ENCODE measurements at regions not wholly inside any gene's neighbourhood (a gene's known extent, or its start where the extent isn't known, plus 50 kb on each side); places are given as distances from the start of the nearest gene placed in this dataset.

DNA sequence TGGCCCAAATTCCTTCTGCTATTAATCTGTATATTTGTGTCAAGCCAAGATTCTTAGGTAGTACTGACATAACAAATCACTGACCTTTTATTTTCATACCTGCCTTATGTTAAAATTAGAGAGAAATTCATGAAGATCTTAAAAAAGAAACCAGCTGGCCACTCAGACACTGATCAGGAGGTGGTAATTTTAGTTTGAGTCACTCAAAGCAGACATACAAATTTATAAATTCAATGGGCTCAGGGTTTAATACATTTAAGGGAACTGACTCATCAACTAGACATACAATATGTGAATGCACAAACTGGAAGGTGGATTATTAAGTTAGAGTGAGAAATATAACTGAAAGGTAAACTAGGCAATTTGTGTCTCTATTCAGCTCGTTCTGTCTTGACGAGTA is 711.9 kb upstream of the EYS start:
- no peak for DNase-seq (ENCODE audit: low spot score)

- no peak for DNase-seq (ENCODE audit: low spot score)
These were observed 696.9 kb upstream of the EYS start for GRCh38 chr6:66403966-66404365.

DNA sequence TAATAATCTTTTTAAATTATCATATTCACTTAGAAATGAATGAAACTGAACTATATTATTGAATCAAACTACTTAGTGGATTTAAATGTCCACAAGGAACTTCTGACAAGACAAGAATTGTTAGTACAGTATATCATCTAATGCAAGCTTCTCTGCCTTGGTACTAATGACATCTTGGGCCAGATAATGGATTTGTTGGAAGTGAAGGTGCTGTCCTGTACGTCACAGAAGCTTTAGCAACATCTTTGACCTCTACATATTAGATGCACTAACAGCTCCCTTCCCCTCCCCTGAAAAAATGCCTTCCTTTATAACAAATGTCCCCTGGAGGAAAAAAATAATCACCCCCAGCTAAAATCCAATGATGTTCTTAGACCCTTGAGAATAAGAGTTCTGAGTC is 695.8 kb upstream of the EYS start:
- no peak for DNase-seq (ENCODE audit: low spot score)

DNA sequence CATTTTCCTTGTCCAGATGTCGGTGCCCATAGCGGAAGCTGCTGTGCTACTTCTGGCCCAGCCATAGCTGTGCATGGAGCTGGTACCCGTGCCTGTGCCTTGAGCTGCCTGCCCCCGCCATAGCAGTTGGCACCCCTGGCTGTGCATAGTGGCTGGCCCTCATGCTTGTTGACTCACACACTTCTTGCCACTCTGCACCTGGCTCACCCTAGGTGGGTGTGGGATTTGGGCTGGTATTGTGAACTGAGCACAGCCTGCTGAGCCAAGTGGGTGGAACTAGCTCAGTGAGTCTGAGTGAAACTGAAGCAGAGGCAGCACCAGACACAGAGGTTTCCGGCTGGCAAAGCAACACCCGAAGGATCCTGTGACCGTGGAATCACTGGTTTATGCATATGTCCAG is 689.5 kb upstream of the EYS start:
- no peak for DNase-seq (ENCODE audit: low spot score)

DNA sequence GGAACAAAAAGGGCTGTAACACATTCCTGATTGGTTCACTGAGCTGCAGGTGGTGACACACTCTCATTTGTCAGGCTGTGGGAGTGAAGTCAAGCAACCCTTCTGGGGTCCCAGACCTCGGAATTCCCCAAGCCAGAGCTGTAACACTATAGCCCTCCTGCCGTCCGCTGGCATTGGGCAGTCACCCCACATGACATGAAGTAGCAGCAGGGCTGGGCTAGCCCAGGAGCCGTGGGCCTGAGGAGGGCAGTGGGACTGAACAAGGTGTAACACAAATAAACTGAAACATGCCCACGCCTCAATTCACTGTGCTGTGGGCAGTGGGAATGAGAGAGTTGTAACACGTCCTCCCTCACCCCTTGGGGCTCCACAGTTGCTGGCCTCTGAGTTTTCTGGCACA is 689.1 kb upstream of the EYS start:
- DNase-seq (ENCODE audit: low spot score): no peak

GRCh38 chr6:66390393-66390792 is 683.4 kb upstream of the EYS start:
- no peak for DNase-seq (ENCODE audit: low spot score)

DNA sequence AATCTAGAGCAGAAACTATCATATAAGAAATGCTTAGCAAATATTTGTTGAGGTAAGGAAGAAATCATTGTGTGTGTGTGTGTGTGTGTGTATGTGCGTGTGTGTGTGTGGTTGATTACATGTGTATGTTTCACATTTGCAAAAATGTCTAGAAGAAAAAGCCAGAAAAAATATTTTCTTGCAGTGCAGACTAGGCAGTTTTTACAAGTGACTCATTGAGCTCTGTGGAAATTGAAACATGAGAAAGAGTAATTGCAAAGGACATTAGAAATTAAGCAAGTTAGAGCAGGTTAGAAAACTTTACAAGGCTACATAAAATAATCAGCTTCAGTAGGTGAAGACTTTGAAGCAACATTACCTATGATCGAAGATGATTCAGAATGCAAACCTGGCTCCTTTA is 669.0 kb upstream of the EYS start:
- DNase-seq (ENCODE audit: low spot score): no peak

DNA sequence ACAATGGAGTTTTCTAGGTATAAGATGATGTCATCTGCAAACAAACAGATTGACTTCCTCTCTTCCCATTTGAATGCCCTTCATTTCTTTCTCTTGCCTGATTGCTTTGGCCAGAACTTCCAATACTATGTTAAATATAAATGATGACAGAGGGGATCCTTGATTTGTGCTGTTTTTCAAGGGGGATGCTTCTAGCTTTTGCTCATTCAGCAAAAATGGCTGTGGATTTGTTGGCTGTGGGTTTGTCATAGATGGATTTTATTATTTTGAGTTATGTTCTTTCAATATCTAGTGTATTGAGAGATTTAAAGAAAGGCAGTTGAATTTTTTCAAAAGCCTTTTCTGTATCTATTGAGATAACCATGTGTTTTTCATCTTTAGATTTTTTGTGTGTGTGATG is 662.4 kb upstream of the EYS start:
- no peak for DNase-seq (ENCODE audit: low spot score)

DNA sequence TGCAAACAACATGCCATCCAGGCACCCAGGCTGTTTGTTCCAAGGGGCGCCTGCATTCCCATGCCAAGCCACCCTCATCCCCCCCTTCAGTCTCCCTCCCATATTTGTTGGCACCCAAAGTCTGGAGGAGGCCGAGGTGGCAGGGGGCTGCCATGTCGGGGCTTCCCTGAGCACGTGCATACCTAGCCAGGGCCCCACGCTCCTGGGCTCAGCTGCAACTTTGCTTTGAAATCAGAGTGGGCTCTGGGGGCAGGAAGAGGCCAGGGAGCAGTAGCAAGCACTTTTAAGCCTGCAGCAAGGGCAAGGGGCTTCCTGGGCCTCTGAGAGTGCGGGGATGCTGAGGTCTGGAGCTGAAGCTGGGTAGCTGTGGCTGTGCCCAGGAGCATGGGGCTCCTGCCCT is 655.9 kb upstream of the EYS start:
- no peak for DNase-seq (ENCODE audit: low spot score)

DNA sequence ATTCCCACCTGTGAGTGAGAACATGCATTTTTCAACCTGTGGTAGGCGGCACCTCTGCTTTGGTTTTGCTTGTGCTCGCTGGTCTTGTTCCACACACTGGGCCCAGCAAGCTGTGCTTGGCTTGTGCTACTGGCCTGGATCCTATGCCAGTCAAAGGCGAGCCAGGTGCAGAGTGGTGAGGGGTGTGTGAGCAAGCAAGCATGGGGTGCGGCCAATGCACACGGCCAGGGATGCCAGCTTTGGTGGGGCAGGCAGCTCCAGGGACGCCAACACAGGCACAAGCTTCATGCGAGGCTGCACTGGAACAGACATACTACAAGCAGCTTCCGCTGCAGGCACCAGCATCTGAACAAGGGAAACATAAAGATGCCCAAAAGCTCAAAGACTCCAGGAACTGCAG is 654.9 kb upstream of the EYS start:
- DNase-seq (ENCODE audit: low spot score): no peak

DNA sequence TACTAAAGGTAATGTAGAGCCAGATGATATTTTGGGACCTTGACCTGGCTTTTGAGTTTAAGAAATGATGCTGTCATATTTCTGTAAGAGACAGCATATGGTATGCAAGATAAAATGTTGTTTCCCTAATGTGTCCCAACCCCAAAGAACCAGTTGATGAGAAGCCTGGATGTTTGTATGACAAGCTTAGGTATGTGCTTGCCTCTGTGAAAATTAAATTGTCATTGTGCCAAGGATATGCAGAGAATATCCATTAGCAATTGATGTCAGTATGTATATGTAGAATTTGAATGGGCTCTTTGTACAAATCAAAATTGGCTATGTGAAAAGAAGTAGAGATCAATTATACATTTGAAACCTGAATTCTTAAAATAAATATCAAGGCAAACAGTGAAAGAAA is 650.8 kb upstream of the EYS start:
- no peak for DNase-seq (ENCODE audit: low spot score)

- DNase-seq (ENCODE audit: low spot score): no peak
These were observed 648.4 kb upstream of the EYS start for GRCh38 chr6:66355471-66355870.

DNA sequence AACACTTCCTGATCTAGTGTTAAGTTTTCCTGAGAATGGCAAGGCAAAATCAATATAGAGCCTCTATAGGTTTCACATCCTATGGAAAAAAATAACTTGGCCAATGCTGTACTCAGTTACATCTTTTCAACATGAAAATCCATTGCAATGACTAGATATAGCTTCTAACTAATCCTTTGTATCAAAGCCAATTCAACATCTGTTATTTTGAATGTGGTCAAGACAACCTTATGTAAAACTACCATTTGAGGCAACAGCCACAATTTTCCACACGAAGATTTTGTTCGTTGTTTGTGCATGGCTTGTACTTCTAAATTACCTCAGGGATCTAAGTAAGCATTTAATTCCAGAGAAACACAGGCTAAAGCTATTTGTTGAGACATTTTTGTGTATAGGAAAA is 637.8 kb upstream of the EYS start:
- no peak for DNase-seq (ENCODE audit: low spot score)

DNA sequence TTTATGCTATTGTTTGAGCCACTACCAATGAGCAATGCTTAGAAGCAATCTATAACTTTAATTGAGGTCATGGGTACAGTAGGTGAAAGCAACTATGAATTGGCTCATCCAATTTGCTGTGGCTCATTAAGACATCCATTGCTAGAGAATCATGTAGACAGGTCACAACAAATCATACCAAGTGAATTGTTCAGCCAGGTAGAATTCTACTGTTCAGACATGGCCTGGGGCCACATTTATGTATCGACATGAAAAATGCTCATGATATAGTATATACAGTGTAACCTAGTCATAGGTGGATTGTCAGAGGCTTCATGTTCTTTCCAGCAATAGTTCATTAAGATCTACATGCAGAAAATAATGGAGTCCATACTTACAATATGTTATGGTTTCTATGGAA is 633.7 kb upstream of the EYS start:
- no peak for DNase-seq (ENCODE audit: low spot score)

- no peak for DNase-seq (ENCODE audit: low spot score)
These were observed 629.1 kb upstream of the EYS start for GRCh38 chr6:66336176-66336575.

DNA sequence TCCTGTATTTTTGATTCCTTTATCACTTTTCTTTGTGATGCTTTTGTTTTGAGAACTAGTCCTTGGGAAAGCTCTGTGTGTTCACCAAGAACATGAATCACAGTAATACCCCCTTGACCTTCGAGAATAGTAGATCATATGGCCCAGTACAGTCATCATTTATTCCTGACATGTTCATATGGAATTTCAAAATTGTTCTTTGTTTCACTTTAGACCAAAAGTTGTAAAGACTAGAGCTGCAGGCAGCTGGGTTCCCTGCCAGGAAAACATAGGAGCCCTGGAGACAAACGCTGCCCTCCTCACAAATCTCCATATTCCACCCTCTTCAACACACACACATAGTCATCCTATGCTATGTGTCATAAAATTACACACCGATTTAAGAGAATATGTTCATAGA is 621.2 kb upstream of the EYS start:
- DNase-seq (ENCODE audit: low spot score): no peak

GRCh38 chr6:66326228-66326627 is 619.2 kb upstream of the EYS start:
- DNase-seq (ENCODE audit: low spot score): no peak

GRCh38 chr6:66321017-66321416 is 614.0 kb upstream of the EYS start:
- no peak for DNase-seq (ENCODE audit: low spot score)

GRCh38 chr6:66307490-66307889 is 600.5 kb upstream of the EYS start:
- DNase-seq (ENCODE audit: low spot score): no peak

DNA sequence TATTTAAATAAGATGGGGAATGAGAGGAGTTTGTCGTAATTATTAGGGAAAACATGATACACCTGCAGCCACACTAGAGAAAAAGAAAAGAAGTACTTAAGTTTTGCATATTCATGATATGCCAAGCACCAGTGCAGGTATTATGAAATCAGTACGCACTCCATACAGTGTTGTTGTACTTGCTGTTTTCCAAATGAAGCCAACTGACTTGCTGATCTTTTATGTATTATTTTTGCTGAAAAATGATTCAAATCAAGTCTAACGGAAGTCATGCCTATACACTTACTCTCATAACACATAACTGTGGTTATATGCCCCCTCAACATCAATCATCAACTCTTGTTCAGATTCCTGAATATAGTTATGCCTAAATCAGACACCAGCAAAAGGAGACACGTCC is 584.9 kb upstream of the EYS start:
- DNase-seq (ENCODE audit: low spot score): no peak

DNA sequence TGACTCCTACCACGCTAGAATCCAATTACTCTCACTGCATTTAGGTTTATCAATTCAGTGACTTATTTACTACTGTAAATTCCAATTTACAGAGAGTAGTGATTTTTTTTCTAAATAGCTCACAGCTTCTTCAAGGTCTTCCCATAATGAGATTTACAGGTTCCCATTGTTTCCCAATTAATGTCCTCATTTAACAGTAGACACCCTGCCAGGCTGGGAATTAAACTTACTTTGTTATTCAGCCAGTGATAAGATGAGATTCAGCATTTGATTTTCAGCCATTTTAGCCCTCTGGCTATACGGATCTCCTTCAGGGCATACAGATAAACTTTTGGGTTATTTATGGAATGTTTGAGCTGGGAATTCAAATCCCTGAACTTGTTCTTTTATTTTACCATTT is 582.9 kb upstream of the EYS start:
- no peak for DNase-seq (ENCODE audit: low spot score)

DNA sequence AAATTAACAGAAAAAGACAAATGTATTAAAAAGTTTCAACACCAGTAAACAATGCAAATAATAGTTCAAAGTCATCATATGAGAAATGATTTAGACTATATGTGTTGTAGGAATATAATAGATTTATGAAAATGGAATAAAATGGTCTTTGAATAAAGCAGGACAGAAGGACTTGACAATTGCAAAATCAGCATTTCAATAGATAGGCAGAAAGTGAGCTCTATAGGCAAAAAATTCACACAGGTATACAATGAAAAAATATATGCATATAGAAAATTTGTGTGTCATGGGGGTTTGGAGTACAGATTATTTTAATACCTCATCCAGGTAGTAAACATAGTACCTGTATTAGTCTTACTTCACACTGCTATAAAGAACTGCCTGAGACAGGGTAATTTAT is 571.1 kb upstream of the EYS start:
- DNase-seq (ENCODE audit: low spot score): no peak

DNA sequence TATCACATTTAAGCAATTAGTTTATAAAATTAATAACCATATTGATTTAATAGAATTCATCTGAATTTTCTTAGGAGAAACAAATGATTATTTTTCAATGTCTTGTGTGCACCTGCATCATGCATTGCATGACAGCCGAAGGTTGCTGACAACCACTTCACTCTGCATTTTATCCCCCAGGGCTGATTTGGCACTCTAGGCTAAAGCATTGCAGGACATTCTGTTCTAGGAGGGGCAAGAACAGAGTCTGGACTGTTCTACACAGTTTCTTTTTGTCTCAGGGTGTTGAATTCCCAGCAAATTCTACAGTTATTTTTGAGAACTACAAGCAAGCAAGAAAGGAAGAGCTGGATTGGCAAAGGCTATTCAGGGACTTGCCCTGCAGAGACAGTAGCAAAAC is 570.4 kb upstream of the EYS start:
- no peak for DNase-seq (ENCODE audit: low spot score)

DNA sequence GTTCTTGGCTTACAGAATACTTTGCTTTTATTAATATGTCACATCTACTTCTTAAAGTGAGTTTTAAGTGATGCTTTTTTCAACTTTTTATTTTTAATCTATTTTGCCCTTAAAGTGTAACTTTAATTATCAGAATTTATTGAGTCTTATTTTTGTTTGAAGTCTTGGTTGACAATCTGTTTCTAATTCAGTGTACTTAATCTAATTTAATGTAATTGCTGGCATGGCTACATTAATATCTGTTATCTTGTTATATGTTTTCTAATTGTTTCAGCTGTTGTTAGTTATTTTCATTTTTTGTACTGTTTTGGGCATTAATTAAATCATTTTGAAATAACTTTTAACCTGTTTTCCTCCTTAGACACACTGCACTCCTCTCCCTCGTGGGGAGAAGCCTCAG is 558.7 kb upstream of the EYS start:
- no peak for DNase-seq (ENCODE audit: low spot score)

DNA sequence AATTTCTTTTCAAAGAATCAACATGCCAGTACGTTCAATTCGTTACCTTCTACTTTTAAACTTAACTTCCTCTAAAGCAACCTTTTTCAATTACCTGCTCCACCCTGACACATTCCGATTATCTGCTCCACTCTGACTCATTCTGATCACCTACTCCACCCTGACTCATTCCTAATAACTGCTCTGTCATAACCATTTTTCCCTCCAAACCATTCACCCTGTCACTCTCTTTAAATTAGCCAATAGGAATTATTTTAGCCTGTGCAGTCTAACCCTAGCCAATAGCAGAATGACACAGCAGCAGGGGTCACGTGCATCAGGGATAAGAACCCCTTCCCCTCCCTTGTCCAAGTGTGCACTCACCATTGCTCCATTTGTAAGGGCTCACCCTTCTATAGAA is 557.4 kb upstream of the EYS start:
- no peak for DNase-seq (ENCODE audit: low spot score)

Measured in HuH-7 (cell line).